ENCODE measurements at regions not wholly inside any gene's neighbourhood (a gene's known extent, or its start where the extent isn't known, plus 50 kb on each side); places are given as distances from the start of the nearest gene placed in this dataset.

GRCh38 chr3:20832963-20833362 lies 647.0 kb upstream of the SGO1 start (continued):
- TF ChIP-seq ZNF462 (CRISPR knock-in tag; IDR thresholded peaks at IDR 0.05) = no peak
- TF ChIP-seq EZH2 (IDR thresholded peaks at IDR 0.05; ENCODE audit: low read depth, unreplicated experiment) = no peak
- no peak for TF ChIP-seq CREB1 (CRISPR knock-in tag; IDR thresholded peaks at IDR 0.05; ENCODE audit: low read depth)
- TF ChIP-seq POLR2AphosphoS5 (IDR thresholded peaks at IDR 0.05; ENCODE audit: low read depth) = no peak

- H4K20me1 ChIP-seq (replicated peaks; ENCODE audit: insufficient read depth) = no peaks in the 10 kb centered on the region
- H3K79me2 ChIP-seq (replicated peaks; ENCODE audit: insufficient read depth) = no peaks in the 10 kb centered on the region
- H3K27ac Mint-ChIP-seq = no peak overlapping the region
- H3K27ac ChIP-seq (ENCODE audit: low read depth) = no peak overlapping the region
- H2AFZ ChIP-seq = no peak overlapping the region
- peaks cover 3% of the 10 kb centered on the region for H3K27me3 Mint-ChIP-seq (ENCODE audit: insufficient read depth, low read depth, poor library complexity)
- no peak overlapping the region for H3K4me3 ChIP-seq
- no peaks in the 10 kb centered on the region for H3K27me3 ChIP-seq (ENCODE audit: insufficient read depth)
- peaks cover 4% of the 10 kb centered on the region for H3K36me3 ChIP-seq (ENCODE audit: insufficient read depth)
- peaks cover 36% of the 10 kb centered on the region for H3K9me3 Mint-ChIP-seq
- no peaks in the 10 kb centered on the region for H3F3A ChIP-seq (replicated peaks; ENCODE audit: low read depth)
- H3K9me2 ChIP-seq (ENCODE audit: insufficient read depth) = peaks cover 8% of the 10 kb centered on the region
- DNase-seq (ENCODE audit: low spot score) = no peak
- H3K4me3 Mint-ChIP-seq = no peak overlapping the region
- peaks cover 16% of the 10 kb centered on the region for H3K36me3 Mint-ChIP-seq (ENCODE audit: low read depth)
- H3K4me1 ChIP-seq (ENCODE audit: insufficient read depth) = no peaks in the 10 kb centered on the region
- no peak for ATAC-seq
- no peaks in the 10 kb centered on the region for H3K4me1 Mint-ChIP-seq
- H3K4me2 ChIP-seq = no peak overlapping the region
- TF ChIP-seq EZH2 (IDR thresholded peaks at IDR 0.05; ENCODE audit: low read depth, unreplicated experiment) = no peak
- TF ChIP-seq CTCF (conservative IDR thresholded peaks at IDR 0.05; ENCODE audit: low read depth in 2 of 2) = no peak
- TF ChIP-seq POLR2AphosphoS5 (IDR thresholded peaks at IDR 0.05; ENCODE audit: low read depth) = no peak
- TF ChIP-seq EZH2phosphoT487 (IDR thresholded peaks at IDR 0.05; ENCODE audit: unreplicated experiment) = no peak
- no peak for TF ChIP-seq CREB1 (CRISPR knock-in tag; IDR thresholded peaks at IDR 0.05; ENCODE audit: low read depth)
- no peak for TF ChIP-seq STAT1 (IDR thresholded peaks at IDR 0.05; ENCODE audit: unreplicated experiment)
- no peak for TF ChIP-seq NANOG (IDR thresholded peaks at IDR 0.05; ENCODE audit: borderline replicate concordance)
- no peak for TF ChIP-seq ETS1 (IDR thresholded peaks at IDR 0.05)
- no peak for TF ChIP-seq ZNF331 (CRISPR knock-in tag; IDR thresholded peaks at IDR 0.05; ENCODE audit: low read depth)
These were observed 636.2 kb upstream of the SGO1 start for GRCh38 chr3:20822251-20822650.
